GM19455 (cell line): ENCODE measurements at regions not wholly inside any gene's neighbourhood (a gene's known extent, or its start where the extent isn't known, plus 50 kb on each side); places are given as distances from the start of the nearest gene placed in this dataset.
A peak's percentile ranks its signal among the peaks of the same experiment; 100 is the strongest.
"Not testable (repeated sequence)": the region's sequence is repeated elsewhere in the genome, so short reads cannot be mapped to it uniquely, and the experiment has no call there.

Source experiments
- ATAC-seq: cut with Tn5 transposase; IDR thresholded peaks from one replicate; pipeline ENCODE4 v1.9.1; 2021; ENCODE audit not compliant: unreplicated experiment

- ATAC-seq, result no peak
Measured at GRCh38 chr7:93048136-93048930, 69.4 kb downstream of the SAMD9 start.

- no peak for ATAC-seq
Measured at GRCh38 chr7:93047514-93048099, 70.2 kb downstream of the SAMD9 start.

- ATAC-seq, result no peak
Measured at GRCh38 chr7:93046641-93047040, 71.1 kb downstream of the SAMD9 start.

GRCh38 chr7:93044147-93044810 lies 73.5 kb downstream of the SAMD9 start:
- ATAC-seq, result no peak

- ATAC-seq, result no peak
Measured at GRCh38 chr7:93043385-93043985, 74.3 kb downstream of the SAMD9 start.

- no peak for ATAC-seq
Measured at GRCh38 chr7:93040355-93040754, 77.4 kb downstream of the SAMD9 start.

- ATAC-seq, result no peak
Measured at GRCh38 chr7:93039786-93040185, 78.0 kb downstream of the SAMD9 start.

GRCh38 chr7:93039282-93039681 lies 78.5 kb downstream of the SAMD9 start:
- no peak for ATAC-seq

GRCh38 chr7:93036807-93037206 lies 81.0 kb downstream of the SAMD9 start:
- ATAC-seq, result peak; percentile 84

- ATAC-seq, result no peak
Measured at GRCh38 chr7:93036149-93036640, 81.6 kb downstream of the SAMD9 start.

- ATAC-seq, result no peak
Measured at GRCh38 chr7:93031795-93032194, 86.0 kb downstream of the SAMD9 start.

GRCh38 chr7:93030605-93031225 lies 87.1 kb downstream of the SAMD9 start:
- no peak for ATAC-seq

- no peak for ATAC-seq
Measured at GRCh38 chr7:93029056-93029455, 88.7 kb downstream of the SAMD9 start.

GRCh38 chr7:93028610-93029009 lies 89.2 kb downstream of the SAMD9 start:
- ATAC-seq, result no peak

GRCh38 chr7:93027044-93027443 lies 90.7 kb downstream of the SAMD9 start:
- ATAC-seq, result no peak

- ATAC-seq, result no peak
Measured at GRCh38 chr7:93026425-93026824, 91.4 kb downstream of the SAMD9 start.

GRCh38 chr7:93025389-93025788 lies 92.4 kb downstream of the SAMD9 start:
- ATAC-seq, result no peak

GRCh38 chr7:93022931-93023478 lies 94.8 kb downstream of the SAMD9 start:
- not testable (repeated sequence) for ATAC-seq

- ATAC-seq, result no peak
Measured at GRCh38 chr7:93021748-93022147, 96.0 kb downstream of the SAMD9 start.

GRCh38 chr7:93018716-93019115 lies 99.1 kb downstream of the SAMD9 start:
- no peak for ATAC-seq
